Ishikawa (cell line): ENCODE measurements at regions not wholly inside any gene's neighbourhood (a gene's known extent, or its start where the extent isn't known, plus 50 kb on each side); places are given as distances from the start of the nearest gene placed in this dataset.

Experiments used
- CEBPB ChIP-seq: IDR thresholded peaks from 2 replicates; pipeline ENCODE4 v1.6.1; 2012
- CREB1 ChIP-seq: IDR thresholded peaks from 2 replicates; pipeline ENCODE4 v1.6.1; 2012; ENCODE audit warnings: low read depth
- EGR1 ChIP-seq: IDR thresholded peaks from 2 replicates; pipeline ENCODE4 v1.6.1; 2012
- EP300 ChIP-seq: IDR thresholded peaks from 2 replicates; pipeline ENCODE4 v1.6.1; 2012; ENCODE audit warnings: borderline replicate concordance
- FOXM1 ChIP-seq: IDR thresholded peaks from 2 replicates; pipeline ENCODE4 v1.6.1; 2012; ENCODE audit warnings: low read depth, borderline replicate concordance
- MAX ChIP-seq: IDR thresholded peaks from 2 replicates; pipeline ENCODE4 v1.6.1; 2012
- NFIC ChIP-seq: IDR thresholded peaks from 2 replicates; pipeline ENCODE4 v1.6.1; 2012
- RAD21 ChIP-seq: IDR thresholded peaks from 2 replicates; pipeline ENCODE4 v1.6.1; 2012; ENCODE audit warnings: low read depth
- REST ChIP-seq: IDR thresholded peaks from 2 replicates; pipeline ENCODE4 v1.6.1; 2012; ENCODE audit warnings: low read depth, mild to moderate bottlenecking
- TAF1 ChIP-seq: IDR thresholded peaks from 2 replicates; pipeline ENCODE4 v1.6.1; 2012; ENCODE audit warnings: low read depth, mild to moderate bottlenecking
- TCF12 ChIP-seq: IDR thresholded peaks from 2 replicates; pipeline ENCODE4 v1.6.1; 2012; ENCODE audit warnings: low read depth
- TEAD4 ChIP-seq: IDR thresholded peaks from 2 replicates; pipeline ENCODE4 v1.6.1; 2012
- USF1 ChIP-seq: IDR thresholded peaks from 2 replicates; pipeline ENCODE4 v1.6.1; 2012
- YY1 ChIP-seq: IDR thresholded peaks from 2 replicates; pipeline ENCODE4 v1.6.1; 2012; ENCODE audit warnings: low read depth
- ZBTB7A ChIP-seq: IDR thresholded peaks from 2 replicates; pipeline ENCODE4 v1.6.1; 2012; ENCODE audit warnings: low read depth

- no peak for TF ChIP-seq YY1
- TF ChIP-seq EGR1 = no peak
- no peak for TF ChIP-seq ZBTB7A
- no peak for TF ChIP-seq RAD21
- no peak for TF ChIP-seq NFIC
- no peak for TF ChIP-seq MAX
- TF ChIP-seq TEAD4 = no peak
- TF ChIP-seq CEBPB = no peak
- no peak for TF ChIP-seq FOXM1
- TF ChIP-seq USF1 = no peak
- TF ChIP-seq TAF1 = no peak
- no peak for TF ChIP-seq TCF12
Observed at GRCh38 chr10:129028451-129028850, 438.6 kb upstream of the MGMT start.

GRCh38 chr10:129029051-129029450 is 438.0 kb upstream of the MGMT start:
- TF ChIP-seq EGR1 = no peak
- TF ChIP-seq TAF1 = no peak
- no peak for TF ChIP-seq CEBPB
- no peak for TF ChIP-seq ZBTB7A
- no peak for TF ChIP-seq TCF12
- no peak for TF ChIP-seq FOXM1
- no peak for TF ChIP-seq USF1
- TF ChIP-seq YY1 = no peak

GRCh38 chr10:129029851-129030602 is 437.0 kb upstream of the MGMT start:
- no peak for TF ChIP-seq TEAD4
- no peak for TF ChIP-seq FOXM1
- no peak for TF ChIP-seq EGR1
- TF ChIP-seq YY1 = no peak
- no peak for TF ChIP-seq ZBTB7A
- no peak for TF ChIP-seq RAD21
- no peak for TF ChIP-seq EP300
- no peak for TF ChIP-seq USF1
- no peak for TF ChIP-seq MAX
- no peak for TF ChIP-seq CREB1
- no peak for TF ChIP-seq TAF1
- TF ChIP-seq REST = no peak

GRCh38 chr10:129030603-129030895 is 436.5 kb upstream of the MGMT start:
- TF ChIP-seq CREB1 (no peak), TEAD4 (no peak), NFIC (no peak), ZBTB7A (no peak), USF1 (no peak), YY1 (no peak), MAX (no peak), EP300 (no peak), TCF12 (no peak), CEBPB (no peak)

GRCh38 chr10:129030996-129031843 is 435.8 kb upstream of the MGMT start:
- TF ChIP-seq FOXM1 = no peak
- no peak for TF ChIP-seq USF1
- peak; percentile 87 for TF ChIP-seq RAD21

GRCh38 chr10:129031844-129032150 is 435.2 kb upstream of the MGMT start:
- TF ChIP-seq RAD21 = no peak
- TF ChIP-seq CREB1 = no peak
- no peak for TF ChIP-seq MAX
- TF ChIP-seq FOXM1 = no peak
- TF ChIP-seq REST = no peak
- TF ChIP-seq CEBPB = no peak
- no peak for TF ChIP-seq YY1
- no peak for TF ChIP-seq ZBTB7A
- TF ChIP-seq USF1 = no peak
- TF ChIP-seq TAF1 = no peak
